Ovary (tissue), 3 donors: ENCODE measurements at regions not wholly inside any gene's neighbourhood (a gene's known extent, or its start where the extent isn't known, plus 50 kb on each side); places are given as distances from the start of the nearest gene placed in this dataset.

Experiments
- CTCF ChIP-seq, 3 donors: fragments of 450-650 bp in 2 of 3; fragments of 200-600 bp in 1 of 3; IDR thresholded peaks; one replicate each; pipeline versions ENCODE4 v1.5.1 to v1.8.0; 2016 to 2022; ENCODE audit warnings: antibody characterized with exemption in 3 of 3, mild to moderate bottlenecking in 1 of 3
- EP300 ChIP-seq: sonication (generic); formaldehyde crosslinking; IDR thresholded peaks from one replicate; pipeline ENCODE4 v1.6.1; 2017; ENCODE audit warnings: antibody characterized with exemption
- POLR2A ChIP-seq: fragments of 450-650 bp; IDR thresholded peaks from one replicate; pipeline ENCODE4 v1.6.1; 2017; ENCODE audit warnings: antibody characterized with exemption, mild to moderate bottlenecking, moderate library complexity
- donor health status: DM: no; HTN: no; CAD: no.

GRCh38 chr1:79827446-79827845 lies 820.9 kb upstream of the ADGRL4 start:
- TF ChIP-seq CTCF (IDR thresholded peaks at IDR 0.05) (no peak), POLR2A (no peak), EP300 (no peak)
